Activated CD4-positive, alpha-beta T cell treated with anti-CD3 and anti-CD28 coated beads, Interleukin-2, amount 50 U/mL, for 1 hour (primary cell): ENCODE measurements at regions not wholly inside any gene's neighbourhood (a gene's known extent, or its start where the extent isn't known, plus 50 kb on each side); places are given as distances from the start of the nearest gene placed in this dataset.
"Not testable (repeated sequence)": the region's sequence is repeated elsewhere in the genome, so short reads cannot be mapped to it uniquely, and the experiment has no call there.

Experiments used
- DNase-seq: peaks from one replicate; pipeline ENCODE4 v3.0.0-alpha.2; 2020

DNA sequence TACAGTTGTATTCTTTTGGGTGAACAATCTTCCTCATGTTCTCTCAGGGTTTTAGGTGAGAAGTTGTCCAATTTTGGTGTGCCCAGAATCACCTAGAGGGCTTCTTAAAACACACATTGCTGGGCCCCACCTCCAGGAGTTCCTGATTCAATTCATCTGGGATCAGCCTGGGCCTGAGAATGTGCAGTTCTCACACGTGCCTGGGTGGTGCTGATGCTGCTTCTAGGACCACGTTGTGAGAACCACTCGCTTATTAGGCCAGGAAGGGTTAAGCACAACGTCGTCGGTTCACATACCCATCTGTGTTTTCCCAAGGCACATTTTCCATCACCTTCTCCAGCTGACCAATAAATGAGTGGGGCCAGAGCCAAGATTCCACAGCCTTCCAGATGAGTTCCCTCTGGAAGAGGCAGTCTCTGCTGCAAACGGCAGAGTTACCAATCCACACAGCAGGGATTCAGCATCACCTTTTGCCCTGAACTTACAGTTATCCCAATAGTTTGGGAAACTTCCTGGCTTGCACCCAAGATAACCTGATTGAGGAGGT lies 277.7 kb upstream of the HNRNPA3 start:
- no peak for DNase-seq

DNA sequence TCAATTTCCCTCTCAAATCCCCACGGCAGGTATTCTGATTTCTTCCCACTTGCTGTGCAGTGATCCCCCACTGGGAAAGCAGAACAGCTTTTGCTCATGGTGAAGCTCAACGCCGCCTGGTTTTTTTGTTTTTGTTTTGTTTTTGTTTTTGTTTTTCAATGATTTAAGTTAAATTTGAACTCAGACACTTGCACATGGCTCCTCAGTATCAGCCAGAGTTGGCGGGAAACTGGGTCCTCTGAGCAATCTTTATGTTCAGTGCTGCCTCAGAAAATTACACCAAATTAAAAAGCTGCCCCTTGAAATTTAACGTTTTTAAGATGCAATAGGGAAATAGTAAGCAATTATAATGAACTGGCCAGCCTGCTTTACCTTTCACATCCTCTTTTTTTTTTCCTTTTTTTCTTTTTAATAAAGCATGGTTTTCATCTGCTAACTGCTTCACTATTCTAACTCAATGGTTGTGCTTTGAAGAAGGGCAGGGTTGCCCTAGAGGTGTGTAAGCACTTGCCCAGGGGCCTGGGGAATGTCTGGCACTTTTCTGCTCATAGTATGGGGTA lies 277.0 kb upstream of the HNRNPA3 start:
- no peak for DNase-seq

DNA sequence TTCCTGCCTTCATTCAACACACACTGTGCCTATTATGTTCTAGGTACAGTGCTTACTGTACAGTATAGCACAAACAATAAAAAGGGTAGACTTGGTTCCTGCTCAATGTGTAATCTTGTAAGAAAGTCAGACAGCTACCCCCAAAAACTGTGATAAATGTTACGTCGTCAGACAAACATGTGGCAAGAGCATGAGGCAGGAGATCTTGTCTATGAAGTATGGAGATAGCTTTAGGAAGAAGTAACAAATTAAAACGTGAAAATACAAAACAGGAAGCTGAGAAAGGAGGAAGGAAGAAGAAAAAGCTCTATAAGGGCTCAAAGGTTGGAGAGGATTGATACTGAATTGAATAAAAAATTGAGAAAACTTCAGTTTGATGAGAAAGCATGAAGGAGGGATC lies 276.2 kb upstream of the HNRNPA3 start:
- DNase-seq = no peak

DNA sequence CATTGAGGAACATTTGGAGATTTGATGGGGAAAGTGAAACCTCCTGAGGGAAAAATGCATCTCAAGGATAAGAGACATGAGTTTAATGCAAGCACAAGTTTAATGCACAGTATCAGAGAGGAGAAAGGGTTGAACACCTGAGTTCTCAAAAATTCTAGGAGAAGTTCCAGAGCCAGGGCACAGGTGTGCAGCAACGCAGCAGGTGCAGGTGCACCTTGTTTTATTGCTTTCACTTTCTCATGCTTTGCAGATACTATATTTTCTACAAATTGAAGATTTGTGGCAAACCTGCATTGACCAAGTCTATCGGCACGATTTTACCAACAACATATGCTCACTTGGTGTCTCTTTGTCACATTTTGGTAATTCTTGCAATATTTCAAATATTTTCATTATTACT lies 267.6 kb upstream of the HNRNPA3 start:
- DNase-seq = no peak

DNA sequence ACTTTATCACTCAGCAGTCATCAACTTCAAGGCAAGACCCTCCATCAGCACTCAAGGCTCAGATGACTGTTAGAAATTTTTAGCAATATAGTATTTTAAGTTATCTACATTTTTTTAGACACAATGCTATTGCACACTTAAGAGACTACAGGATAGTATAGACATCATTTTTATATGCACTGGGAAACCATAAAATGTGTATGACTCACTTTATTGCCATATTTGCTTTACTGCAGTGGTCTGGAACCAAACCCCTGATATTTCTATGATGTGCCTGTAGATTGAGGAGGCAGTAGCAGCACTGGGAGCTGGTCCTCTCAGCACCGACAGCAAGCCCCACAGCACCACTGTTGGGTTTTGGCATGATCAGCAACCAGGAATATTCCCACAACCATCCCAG lies 264.8 kb upstream of the HNRNPA3 start:
- DNase-seq = no peak

DNA sequence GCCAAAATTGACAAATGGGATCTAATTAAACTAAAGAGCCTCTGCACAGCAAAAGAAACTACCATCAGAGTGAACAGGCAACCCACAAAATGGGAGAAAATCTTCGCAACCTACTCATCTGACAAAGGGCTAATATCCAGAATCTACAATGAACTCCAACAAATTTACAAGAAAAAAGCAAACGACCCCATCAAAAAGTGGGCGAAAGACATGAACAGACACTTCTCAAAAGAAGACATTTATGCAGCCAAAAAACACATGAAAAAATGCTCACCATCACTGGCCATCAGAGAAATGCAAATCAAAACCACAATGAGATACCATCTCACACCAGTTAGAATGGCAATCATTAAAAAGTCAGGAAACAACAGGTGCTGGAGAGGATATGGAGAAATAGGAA lies 261.4 kb upstream of the HNRNPA3 start:
- DNase-seq = not testable (repeated sequence)

DNA sequence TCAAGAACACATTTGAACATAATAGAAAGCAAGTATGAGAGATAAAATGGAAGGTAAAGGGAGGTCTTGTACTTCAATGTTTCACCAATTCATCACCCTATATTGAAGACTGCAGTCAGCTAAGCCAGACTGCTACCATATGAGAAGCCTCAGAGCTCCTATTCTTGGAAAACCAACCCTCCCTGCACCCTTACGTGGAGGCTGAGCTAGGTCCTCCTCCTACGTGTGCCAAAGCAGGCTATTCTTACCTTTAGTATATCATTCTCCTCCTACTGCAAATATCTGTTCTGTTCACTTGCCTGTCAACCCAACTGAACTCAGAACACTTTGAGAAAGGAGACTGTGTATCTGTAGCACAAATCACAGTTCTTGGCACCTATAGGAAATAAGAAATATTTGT lies 255.8 kb upstream of the HNRNPA3 start:
- DNase-seq = no peak

DNA sequence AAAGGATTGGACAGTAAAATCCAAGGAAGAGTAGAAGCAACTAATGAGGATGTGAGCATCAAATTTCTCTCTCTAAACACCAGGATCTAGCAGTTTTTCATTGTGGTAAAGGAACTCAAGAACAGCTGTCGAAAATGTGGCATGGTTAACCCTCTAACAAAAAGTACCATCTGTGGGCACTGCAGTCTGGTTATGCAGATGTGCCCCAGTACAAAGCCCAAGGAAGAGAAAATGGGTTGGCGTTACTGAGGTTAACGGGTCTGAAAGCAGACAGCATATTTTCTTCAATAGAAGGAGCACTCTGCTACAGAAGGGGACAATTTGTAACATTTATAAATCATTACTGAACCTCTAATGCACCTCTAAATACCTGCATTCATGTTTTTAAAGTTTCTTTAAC lies 253.0 kb upstream of the HNRNPA3 start:
- DNase-seq = no peak

DNA sequence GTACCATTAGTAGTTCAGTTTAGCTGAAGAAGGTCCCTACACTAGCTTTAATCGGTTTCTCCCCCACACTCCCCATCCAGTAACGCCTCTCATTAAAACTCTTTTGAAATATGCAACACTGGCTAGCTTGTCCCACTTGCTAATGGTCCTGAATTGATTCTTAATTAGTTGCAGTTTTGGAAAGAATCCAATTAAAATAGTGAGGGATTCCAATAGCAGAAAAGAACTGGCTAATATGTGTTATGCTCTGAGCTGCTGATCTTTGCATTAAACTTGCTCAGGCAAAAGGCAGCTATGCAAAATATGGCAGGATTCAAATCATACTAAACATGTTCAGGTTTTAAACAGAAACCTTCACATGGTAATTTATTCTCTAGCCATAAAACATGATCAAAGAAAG lies 252.5 kb upstream of the HNRNPA3 start:
- no peak for DNase-seq

DNA sequence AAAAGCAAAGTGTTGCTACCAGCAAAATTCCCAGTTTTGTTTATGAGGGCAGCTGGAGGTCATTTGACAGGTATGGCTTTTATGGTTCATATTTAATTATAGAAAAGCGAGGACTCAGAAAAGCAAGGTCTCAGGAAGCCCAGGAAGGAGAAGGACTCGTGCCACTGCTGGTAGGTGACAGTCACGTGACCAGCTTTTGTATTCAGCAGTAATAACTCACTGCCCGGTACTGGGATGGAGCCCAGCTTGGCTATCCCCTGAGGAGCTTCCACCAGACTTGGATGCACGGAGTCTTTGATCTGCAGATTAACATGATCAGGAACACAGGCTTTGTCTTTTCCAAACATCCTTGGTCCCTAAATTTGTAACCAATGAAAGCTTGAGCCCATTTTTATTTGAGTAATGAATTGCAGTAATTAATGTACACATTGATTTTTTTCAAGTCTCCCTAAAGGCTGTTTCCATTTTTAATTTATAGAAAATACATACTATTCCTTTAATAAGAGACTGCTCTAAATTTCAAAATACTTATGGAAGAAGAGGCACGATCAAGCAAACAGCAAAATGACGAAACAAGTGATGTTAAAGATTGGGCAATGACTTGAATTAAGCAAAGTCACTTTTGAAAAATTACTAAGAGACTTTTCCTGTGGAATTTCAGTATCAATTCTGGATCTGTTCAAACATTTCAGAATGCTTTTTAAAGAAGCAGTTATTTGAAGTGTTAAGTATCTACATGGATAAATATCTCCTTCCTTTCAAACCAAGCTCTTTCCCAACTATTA lies 251.7 kb upstream of the HNRNPA3 start:
- DNase-seq = no peak

DNA sequence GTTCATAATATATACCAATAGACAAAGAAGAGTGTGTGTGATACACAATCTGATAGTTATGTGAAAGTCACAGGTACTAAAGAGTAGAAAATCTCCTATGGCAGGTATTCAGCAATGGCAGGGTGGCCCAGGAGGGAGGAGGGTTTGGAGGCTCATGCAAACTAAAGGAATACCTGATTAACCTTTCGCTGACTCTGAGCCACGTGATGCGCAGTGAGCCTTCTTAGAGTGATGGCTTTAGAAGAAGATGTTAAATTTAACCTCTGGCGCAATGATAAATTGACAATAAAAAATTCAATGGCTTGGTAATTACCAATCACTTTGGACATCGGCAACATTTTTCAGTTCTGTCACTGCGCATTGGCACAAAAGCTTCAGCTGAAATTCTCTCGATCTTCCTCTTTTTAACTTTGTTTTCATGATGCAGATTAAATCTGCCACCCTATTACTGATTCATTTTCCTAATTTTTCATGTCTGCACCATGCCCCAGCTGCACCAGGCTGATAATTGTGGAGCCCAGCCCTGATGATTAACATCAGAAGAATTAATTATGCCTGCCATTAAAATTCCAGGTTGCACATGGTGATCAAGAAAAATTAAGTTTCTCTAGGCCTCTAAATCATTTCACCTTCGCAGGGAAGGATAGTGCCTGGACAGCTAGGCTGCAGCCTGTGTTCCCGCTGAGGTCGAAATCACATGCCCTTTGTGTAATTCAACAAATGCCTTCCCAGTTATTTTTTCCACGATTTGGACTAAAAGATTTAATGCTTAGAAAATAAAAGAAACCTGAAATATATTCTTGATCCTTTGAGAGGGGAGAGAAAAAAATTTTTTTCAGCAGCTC lies 250.6 kb upstream of the HNRNPA3 start:
- DNase-seq = no peak

DNA sequence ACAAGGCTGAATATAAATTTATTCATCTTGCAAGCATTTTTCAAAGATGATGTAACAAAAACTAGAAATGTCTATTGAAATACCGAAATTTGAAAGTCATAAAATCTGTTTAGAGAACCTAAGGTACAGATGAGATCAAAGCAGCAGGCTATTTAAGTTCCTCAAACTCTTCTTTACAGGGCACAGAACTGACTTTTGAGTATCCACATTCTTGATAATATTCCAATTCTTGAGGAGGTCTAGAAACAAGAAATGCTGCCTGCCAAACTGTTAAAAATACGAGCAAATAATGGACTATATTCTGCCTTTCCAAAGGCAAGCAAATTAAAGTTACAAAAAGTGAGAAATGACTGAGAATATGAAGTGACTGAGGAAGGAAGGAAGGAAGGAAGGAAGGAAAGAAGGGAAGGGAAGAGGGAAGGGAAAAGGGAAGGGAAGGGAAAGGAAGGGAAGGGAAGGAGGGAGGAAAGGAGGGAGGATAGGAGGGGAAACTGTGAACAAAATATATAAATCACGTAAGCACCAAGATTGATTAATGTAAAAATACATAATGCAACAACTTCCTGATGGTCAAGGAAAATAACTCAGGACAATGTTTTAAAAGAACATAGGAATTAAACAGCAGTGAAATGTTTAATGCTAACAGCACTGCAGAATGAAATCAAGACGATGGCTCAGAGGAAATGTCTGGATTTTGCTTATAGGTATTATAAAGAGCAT lies 248.9 kb upstream of the HNRNPA3 start:
- no peak for DNase-seq

DNA sequence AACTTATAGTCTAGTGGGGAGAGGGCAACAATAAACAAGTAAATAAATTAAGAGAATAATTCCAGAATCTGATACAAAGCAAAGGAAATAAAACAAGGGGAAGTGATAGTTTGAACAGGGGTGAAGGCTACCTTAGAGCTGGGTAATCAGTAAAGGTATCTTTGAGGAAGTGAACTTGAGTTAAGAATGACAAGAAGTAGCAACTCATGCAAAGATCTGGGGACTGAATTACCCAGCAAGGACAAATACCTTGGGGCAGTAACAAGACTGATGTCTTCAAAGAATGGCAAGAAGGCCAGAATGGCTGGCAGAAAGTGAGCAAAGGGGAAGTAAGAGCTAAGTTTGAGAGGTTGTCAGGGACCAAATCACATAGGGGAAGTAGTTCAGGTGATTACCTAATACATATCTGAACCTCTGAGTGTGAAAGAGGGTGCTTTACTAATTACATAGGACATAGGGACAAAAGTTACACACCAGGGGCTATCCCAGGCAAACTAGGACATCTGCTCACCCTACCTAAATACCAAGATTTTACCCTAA lies 244.6 kb upstream of the HNRNPA3 start:
- no peak for DNase-seq

DNA sequence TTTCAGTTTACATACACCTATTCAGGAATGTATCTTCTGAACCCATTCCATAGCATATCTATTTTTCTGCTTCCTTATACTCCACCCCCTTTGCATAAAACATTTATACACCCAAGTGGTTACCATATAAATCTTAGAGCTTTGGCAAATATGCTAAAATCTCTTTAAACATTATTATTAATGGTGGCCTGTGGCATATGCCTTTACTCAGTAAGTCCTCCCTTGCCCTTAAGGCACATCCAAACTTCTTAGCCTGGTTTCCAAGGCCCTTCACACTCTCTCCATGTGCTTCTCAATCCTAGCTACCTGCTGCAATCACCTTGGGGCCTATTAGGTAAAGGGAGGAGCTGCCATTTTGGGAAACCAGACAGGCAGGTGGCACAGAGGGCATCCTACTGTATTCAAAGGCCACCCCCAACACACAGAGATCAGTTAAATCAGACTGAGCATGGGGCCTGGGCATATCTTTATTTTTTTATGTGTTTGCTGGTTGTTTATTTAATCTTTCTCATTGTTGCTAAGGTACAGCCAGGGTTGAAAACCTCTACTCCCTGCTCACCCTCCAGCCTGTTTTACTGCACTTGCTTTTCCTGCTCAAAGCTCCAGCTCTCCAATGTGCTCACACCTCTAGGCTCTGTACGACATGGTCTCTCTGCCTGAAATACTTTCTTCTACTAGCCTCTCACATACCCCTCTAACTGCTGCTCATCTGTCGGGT lies 242.8 kb upstream of the HNRNPA3 start:
- DNase-seq = no peak

DNA sequence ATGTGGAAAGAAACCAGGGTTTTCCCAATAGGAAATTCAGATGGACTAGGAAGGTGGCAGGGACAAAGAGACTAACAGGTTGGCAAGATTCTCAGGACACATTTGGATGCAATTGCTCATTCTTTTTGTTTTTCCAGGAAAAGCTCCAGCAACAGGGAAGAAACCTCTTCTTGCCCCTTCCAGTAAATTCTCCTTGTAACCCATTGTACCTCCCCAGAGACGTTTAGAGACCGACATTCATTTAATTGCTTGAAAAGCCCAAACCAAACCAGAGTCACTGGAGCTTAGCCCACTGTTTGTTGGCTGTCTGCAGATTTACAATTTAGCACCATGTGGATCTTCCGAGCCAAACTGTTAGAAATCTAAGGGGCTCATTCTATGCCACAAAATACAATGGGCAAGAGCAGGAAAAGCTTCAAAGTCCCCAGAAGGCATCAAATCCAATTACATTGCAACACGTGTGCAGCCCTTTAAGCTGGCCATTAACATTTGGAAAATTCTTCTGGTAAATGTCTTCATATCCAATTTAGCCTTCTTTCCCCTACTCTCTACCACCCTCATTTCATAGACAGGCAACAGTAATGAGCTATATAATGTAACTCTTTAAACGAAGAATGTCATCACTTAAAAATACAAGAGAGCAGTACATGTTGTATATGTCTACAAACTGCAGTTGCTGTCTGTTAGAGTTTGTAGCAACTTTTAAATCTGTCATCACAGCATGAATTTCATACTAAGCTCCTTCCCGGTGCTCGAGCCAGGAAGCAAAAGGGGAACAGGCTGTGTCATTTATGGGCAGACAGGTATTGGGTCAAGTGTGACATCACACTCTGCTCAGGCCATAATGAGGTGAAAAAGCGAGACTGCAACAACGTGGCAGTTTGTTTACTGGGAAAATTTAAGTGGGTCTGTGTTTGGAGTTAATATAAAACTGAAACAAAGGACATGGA lies 235.6 kb upstream of the HNRNPA3 start:
- no peak for DNase-seq

DNA sequence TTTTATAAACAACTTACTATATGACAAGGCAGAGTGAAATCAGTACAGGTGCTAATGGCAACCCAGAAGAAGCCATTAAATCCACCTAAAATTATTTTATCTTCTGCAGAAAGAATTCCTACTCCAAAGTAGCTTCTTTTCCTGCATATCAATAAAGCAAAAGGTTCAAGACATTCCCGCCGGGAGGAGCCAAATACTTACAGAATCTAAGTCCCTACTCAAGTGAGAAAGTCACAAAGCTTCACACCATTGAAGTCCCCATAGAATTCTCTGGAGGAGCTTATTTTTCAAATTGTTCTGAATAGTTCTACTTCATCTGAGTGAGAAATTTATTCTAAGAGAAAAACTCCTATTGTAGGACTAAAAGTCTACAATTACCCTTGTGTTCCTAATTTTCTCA lies 233.7 kb upstream of the HNRNPA3 start:
- DNase-seq = no peak

DNA sequence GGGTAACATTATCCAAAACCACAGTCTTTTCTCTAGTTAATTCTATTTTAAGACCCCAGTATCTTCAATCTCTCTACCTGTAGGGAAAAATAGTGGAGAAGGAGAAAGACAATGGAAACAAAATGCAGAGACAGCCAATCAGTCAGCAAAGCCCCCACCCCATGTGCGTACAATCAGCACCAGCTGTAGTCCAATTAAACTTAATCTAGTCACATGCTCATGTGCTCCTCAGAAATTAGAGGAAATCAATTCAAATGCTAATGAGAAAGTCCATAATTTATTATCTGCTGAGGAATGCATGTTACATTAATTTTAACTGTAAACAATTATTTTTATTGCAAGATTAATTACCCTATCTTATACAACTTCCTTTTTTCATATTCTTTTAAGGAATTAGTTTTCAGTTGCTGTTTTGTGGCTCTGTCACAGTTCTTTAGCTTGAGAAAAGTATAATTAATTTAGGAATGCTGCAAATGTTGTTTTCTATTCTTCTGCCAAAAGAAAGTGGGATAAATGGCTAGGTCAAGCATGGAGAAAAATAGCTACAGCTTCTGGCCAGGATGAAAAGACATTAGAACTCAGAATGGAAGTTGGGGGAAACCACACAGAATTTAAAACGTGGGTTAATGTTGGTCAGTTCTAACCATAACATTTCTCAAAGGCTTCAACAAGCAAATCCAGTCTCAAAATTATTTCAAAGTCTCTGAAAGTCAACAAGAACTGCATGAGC lies 232.4 kb upstream of the HNRNPA3 start:
- DNase-seq = no peak

DNA sequence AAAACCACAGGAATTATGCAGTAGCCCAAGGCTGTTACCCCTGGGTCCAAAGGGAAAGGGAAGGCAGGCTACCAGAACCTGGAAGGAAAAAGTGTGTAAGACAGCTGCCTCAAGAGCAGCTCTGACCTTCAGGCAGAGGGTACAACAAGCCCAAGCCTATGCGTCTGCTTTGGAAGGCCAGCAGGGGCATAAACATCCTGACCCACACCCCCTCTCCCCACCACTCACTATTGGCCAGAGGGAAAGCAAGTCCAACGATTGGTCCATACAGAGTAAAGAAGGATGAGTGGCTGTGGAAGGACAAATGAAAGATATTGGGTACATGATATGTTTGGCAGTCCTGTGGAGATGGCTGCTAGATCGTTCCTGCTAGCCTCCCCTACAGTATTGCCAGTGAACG lies 227.6 kb upstream of the HNRNPA3 start:
- no peak for DNase-seq

DNA sequence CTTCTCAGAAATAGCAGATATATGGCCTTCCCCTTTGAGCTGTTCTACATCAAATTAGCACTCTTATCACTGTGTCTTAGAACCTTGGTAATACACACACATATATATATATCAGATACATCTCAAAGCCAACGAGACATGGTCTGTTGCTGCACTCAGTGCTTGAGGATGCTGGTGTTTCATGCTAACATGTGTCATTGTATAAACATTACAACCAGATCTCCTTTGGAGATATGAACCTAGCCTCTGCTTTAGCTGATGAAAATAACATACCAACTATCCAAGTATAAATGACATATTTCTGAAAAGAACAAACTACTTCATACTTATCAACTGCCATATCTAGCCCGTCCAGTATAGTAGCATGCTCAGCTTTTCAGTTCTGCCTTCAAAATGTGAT lies 226.7 kb upstream of the HNRNPA3 start:
- DNase-seq = no peak

DNA sequence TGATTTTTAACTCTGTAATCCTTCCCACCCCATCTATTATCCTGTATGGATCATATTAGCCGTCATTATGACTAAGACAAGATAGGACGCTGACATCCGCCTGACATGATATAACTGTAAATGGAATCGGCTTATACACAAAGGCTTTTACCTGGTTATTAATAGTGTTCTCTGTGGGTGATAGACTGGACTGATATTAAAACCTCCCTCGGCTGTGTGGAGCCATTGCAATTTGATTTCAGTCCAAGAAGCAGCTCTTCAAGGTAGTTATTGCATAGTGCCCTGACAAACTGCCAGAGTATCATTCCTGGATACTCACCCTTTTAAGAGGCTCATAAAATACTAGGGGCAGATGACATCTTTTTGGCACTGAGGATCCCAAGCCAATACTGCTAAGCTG lies 226.1 kb upstream of the HNRNPA3 start:
- no peak for DNase-seq
